GM13977 (cell line): ENCODE measurements at regions not wholly inside any gene's neighbourhood (a gene's known extent, or its start where the extent isn't known, plus 50 kb on each side); places are given as distances from the start of the nearest gene placed in this dataset.

Experiments
- DNase-seq: peaks from one replicate; pipeline ENCODE4 v3.0.0; 2012; ENCODE audit warnings: low spot score
- in situ Hi-C: fragments of 300-500 bp; cut with MboI; formaldehyde crosslinking; loops from one replicate; pipeline ENCODE4 v1.12.0; 2022; ENCODE audit warnings: low sequenced_read_pairs, low pct_unique_long_range_greater_than_20kb, mixed read lengths, inconsistent platforms; ENCODE audit not compliant: unreplicated experiment
- TF ChIP-seq, protein P1 (sequence below): IDR thresholded peaks from 2 replicates; pipeline ENCODE4 v1.5.1; 2012; ENCODE audit warnings: mild to moderate bottlenecking, control low read depth; ENCODE audit not compliant: insufficient read depth; ENCODE audit errors: extremely low read depth, missing control alignments

DNA sequence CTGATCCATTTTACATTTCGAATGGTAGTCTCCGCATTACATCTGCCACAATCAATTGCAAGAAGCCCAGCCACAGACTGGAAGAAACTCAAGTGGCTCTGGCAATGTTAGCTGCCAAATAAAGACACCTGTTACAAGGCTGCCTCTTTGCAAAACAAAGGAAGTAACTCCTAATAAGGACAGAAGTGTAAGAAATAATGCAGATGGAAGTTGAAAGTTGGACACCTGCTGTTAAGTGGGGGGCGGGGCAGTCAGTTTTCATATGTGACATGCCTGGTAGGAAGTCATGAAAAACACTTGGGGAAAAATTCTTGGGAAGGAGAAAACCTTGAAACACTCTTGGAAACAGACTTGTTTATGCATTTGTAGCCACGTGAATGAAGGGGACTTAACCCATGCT, 54.1 kb upstream of the ATP2C1 start:
- TF ChIP-seq, protein P1, sequence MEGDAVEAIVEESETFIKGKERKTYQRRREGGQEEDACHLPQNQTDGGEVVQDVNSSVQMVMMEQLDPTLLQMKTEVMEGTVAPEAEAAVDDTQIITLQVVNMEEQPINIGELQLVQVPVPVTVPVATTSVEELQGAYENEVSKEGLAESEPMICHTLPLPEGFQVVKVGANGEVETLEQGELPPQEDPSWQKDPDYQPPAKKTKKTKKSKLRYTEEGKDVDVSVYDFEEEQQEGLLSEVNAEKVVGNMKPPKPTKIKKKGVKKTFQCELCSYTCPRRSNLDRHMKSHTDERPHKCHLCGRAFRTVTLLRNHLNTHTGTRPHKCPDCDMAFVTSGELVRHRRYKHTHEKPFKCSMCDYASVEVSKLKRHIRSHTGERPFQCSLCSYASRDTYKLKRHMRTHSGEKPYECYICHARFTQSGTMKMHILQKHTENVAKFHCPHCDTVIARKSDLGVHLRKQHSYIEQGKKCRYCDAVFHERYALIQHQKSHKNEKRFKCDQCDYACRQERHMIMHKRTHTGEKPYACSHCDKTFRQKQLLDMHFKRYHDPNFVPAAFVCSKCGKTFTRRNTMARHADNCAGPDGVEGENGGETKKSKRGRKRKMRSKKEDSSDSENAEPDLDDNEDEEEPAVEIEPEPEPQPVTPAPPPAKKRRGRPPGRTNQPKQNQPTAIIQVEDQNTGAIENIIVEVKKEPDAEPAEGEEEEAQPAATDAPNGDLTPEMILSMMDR: no peak
- peak; percentile 47 for DNase-seq
- in situ Hi-C loops: no loop called here

DNA sequence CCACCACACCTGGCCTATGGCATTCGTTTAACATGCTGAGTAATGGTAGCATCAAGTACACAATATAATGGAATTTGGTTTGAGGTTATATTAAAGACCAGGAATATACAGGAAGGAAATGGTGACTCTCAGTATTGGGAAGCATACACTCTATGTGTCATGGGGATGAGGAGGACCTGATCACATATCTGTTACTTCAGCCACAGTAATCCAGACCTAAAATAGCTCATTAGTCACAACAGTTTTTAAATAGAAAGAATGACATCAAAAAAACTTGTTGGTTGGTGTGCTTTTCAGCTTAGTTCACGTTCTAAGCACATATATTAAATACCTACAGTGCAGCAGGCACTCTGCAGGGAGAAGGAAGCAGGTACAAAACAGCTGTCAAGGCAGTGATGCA, 52.5 kb upstream of the ATP2C1 start:
- in situ Hi-C loops: no loop called here
- peak; percentile 23 for DNase-seq

DNA sequence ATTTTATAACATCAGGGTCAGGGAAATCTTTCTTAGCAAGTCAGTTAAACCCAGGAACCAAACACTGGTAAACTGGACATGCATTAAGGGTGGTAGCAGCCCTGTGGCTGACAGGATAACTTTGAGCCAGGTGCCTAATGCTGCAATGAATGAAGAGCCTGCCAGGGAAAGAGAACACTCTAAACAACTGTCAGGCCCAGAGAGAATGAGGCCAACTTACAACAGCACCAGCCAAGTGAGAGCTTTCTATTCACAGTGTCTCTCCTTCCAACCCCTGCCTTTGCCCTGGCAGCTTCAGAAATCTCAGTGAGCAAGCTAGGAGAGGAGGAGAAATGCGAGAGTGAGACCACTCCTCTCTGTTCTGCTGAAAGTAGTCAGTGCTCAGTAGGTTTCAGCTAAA, 50.4 kb upstream of the ATP2C1 start:
- TF ChIP-seq, protein P1: no peak
- DNase-seq: no peak
- in situ Hi-C loops: no loop called here

More for the DNA sequence above, 52.5 kb upstream of the ATP2C1 start:
- TF ChIP-seq, protein P1: no peak
